Stimulated activated CD8-positive, alpha-beta memory T cell treated with anti-CD3 and anti-CD28 coated beads, Interleukin-4, amount 100 ng/mL, for 4 hours (primary cell): ENCODE measurements at regions not wholly inside any gene's neighbourhood (a gene's known extent, or its start where the extent isn't known, plus 50 kb on each side); places are given as distances from the start of the nearest gene placed in this dataset.

Source experiments
- DNase-seq, 2 donors: peaks; one replicate each; pipeline ENCODE4 v3.0.0-alpha.2; 2020; ENCODE audit warnings: low read depth in 2 of 2, low spot score in 1 of 2

DNA sequence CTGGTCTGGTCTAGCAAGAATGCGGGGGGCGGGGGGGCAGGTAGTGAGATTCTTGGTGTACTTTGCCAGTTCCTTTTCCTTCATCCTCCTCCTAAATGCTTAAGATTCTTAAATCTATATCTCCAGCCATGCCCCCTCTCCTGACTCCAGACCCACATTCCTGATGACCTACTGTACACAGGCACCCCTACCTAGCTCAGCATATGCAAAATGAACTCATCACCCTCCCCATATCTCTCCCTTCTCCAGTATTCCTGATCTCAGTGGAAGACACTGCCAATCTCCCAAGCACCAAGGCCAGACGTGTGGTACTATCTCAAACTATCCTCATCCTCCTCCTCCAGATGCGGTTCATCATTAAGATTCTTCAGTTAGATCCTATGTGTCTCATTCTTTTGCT is 215.8 kb downstream of the SPTSSA start:
- DNase-seq = no peak

DNA sequence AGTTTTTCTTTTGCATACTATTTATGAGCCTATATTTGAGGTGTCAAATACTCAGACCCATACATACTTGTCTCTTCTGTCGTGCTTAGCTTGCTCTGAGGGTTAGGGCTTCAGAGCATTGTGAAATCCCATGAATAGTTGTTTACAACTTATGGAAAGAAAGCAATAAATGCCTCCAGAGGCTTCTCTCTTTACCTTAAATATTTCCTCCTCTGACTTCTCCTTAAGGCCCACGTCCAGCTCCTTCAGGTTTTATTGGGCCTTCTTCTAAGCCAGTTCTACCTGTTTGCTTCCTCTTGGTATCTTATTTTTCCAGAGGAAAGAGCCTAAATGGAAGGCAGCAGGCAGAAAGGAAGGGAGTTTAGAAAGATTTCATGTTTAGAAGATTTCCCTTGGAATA is 218.6 kb downstream of the SPTSSA start:
- no peak for DNase-seq

DNA sequence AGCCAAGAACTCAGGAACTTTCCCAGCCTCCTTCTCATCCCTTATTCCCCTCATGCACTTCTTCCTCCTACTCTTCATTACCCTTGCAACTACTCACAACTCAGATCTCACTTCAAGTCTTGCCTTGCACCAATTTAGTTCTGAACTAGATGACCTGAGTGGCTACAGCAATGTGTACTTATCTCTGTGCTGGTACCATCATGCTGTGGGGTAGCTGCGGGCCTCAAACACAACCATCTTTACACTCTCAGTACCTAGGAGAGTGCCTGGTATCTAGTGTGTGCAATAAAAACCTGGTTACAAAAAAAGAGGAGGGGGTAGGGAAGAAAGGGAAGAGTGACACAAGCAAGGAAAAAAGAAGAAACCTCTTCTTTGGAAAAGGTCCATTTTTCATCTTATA is 219.0 kb downstream of the SPTSSA start:
- no peak for DNase-seq

DNA sequence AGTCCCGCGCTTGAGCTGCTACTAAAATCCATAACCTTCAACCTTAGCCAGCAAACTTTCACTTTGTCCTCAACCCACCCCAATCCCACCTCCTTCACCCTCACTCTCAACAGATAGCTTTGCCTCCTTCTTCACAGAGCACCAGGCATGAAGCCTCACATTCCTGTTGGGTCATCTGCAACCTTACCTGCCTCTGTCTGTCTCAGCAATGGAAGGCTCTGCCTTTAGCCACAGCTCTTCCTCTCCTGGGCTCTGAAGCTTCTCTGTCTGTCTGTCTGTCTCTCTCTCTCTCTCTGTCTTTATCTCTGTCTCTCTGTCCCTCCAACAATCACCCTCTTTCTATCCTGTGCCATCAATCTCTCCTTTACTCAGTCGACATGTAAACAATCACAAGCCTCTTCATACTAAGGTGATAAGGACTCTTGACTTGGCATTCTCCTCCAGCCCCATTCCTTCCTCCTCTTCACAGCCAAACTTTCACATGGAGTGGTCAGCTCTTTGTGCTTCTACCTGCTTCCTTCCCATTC is 220.8 kb downstream of the SPTSSA start:
- no peak for DNase-seq

- DNase-seq = no peak
Observed at GRCh38 chr14:34238610-34239009, 223.4 kb downstream of the SPTSSA start.

DNA sequence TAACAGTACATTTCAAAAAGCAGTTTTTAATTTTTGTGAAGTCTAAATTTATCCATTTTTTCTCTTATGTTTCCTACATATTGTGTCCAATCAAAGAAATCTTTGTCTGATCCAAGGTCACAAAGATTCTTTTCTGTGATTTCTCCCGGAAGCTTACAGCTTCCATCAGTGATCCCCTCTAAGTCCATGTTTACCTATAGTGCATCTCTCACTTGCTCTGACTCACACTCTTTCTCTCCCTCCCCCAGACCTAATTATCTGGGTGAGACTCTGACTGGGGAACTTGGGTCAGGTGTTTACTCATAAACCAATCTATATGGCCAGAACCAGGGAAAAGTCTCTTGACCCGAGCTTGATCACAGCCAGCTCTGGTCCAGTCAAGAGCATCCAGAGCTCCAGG is 224.4 kb downstream of the SPTSSA start:
- DNase-seq = no peak

DNA sequence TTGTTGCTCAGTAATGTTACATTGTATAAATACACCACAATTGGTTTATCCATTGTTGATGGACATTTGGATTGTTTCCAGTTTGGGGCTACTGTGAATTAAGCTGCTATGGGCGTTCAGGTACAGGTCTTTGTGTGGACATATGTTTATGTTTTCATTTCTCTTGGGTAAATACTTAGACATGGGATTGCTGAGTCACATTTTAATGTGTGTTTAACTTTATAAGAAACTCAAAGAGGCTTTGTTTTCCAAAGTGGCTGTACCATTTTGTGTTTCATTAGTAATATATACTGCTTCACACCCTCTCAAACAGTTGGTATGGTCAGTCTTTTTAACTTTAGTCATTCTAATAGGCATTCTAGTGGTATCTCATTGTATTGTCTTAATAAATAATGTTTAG is 225.0 kb downstream of the SPTSSA start:
- DNase-seq = no peak

- no peak for DNase-seq
Observed at GRCh38 chr14:34235643-34236300, 226.3 kb downstream of the SPTSSA start.

GRCh38 chr14:34234258-34234657 is 227.8 kb downstream of the SPTSSA start:
- DNase-seq = no peak

GRCh38 chr14:34233619-34234018 is 228.4 kb downstream of the SPTSSA start:
- no peak for DNase-seq

DNA sequence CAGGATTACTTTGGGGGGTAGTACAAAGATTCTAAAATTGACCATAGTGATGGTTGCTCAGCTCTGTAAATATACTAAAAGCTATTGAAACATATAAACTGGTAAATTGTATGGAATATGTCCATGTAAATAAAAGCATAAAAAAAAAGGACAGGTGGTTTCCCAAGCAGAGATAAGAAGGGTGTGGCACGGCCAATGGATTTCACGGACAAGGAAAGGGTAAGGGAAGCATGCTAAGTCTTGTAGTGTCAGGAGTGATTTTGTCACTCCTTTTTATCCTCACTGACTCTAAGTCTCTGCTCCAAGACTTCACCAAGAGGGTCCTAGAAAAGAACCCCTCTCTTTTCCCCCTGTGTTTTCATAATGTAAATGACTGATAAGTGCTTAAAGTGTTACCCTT is 229.2 kb downstream of the SPTSSA start:
- no peak for DNase-seq

DNA sequence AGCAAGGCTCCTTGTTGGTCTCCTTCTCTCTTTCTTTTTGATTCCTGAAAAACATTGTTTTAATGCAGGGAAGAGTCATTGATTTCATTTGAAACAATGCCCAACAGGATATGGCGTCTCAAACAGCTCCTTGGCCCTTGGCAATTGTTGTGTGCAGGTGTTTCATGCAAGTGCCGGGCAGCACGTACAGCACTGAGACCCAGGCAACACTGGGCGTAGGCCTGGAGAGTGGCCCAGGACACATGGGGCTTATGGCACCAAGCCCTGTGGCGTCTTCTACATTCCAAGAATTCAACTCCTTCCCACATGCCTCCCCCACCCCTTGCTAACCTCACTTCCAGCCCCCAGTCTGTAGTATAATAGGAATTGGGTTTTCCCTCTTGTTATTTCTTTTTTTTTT is 230.4 kb downstream of the SPTSSA start:
- DNase-seq = no peak

DNA sequence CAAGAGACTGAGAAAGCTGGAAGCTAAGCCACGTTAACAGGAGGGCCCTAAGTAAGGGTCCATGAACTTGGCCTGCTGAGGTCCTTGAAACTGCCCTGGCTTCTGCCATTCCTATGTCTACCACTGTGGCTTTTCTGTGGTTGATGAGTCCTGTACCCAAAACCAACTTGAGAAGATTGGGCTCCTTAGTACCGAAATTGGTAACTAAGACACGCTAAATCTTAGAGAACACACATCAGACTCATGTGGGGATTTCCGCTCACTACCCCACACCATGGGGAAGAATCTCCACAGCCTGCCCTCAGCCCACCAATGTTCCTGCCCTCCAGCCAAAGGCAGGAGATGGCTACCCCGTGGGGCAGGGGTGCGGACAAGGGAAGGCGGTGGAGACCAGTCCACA is 232.9 kb downstream of the SPTSSA start:
- no peak for DNase-seq

GRCh38 chr14:34228650-34228976 is 233.4 kb downstream of the SPTSSA start:
- no peak for DNase-seq

- DNase-seq = peak in 1 of 2 donors; percentile 23
Observed at GRCh38 chr14:34227834-34228649, 234.0 kb downstream of the SPTSSA start.

DNA sequence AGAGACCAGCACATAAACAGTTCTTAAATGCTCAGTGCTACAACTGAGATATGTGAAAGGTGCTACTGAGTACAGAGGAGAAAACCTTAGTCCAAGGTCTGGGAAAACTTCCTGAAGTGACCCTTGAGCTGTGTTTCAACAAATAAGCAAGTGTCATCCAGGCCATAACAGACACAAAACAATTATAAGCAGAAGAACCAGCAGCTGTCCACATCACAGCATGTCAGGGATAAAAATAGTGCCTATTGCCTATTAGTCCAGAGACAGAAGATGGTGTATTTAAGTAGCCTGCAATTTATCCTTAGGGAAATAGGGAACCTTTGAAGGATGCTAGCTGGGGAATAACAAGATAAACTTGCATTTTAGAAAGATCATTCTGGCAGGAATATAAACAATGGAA is 237.8 kb downstream of the SPTSSA start:
- DNase-seq = no peak

- DNase-seq = no peak
Observed at GRCh38 chr14:34223373-34224148, 238.5 kb downstream of the SPTSSA start.

- no peak for DNase-seq
Observed at GRCh38 chr14:34222867-34223266, 239.2 kb downstream of the SPTSSA start.

DNA sequence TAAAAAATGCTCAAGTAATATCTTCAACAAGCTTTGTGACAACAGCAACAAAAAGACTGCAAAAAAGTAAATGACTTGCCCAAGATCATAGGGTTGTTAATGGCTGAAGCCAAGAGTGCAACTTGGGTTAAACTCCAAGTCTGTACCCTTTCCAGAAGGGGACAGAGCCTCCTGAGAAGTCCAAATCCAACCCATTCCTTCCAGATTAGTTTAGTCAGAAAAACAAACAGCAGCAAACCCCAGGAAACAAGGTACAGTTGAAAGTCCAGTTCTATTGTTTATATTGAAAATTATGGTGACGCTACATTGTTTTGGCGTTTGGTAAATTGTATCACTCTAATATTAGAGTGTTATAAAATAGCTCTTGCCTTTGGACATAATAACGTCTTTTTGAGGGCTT is 239.9 kb downstream of the SPTSSA start:
- DNase-seq = no peak

DNA sequence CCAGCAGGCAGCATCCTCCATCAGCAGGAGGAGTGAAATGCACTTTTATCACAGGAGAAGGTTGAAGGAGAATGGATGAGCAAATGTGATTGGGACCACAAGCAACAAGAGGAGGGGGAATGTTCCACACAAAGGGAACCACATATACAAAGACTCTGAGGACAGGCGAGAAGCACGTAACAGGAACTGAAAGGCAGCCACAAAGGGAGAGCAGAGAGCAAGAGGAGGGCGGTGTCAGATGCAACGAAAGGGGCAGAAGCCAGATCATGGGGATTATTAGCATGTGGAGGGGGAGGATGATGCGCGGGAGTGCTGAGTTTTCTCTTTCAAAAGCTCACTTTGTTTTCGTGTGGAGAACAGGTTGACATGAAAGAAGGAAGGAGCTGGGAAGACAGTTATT is 241.1 kb downstream of the SPTSSA start:
- no peak for DNase-seq

DNA sequence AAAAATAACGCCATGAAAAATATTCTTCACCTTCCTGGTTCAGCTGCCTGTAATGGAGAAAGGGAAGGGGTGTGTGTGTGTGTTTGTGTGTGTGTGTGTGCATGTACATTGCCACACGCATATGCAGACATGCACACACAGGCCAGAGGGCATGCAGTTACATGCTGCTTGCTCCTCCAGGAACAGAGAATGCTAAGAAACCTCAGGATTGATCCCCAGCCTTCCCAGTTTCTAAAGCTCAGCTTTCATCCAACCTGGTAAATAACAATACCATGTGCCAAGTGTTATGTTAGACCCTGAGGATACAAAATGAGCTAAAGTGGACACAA is 241.7 kb downstream of the SPTSSA start:
- no peak for DNase-seq
